ENCODE measurements at regions not wholly inside any gene's neighbourhood (a gene's known extent, or its start where the extent isn't known, plus 50 kb on each side); places are given as distances from the start of the nearest gene placed in this dataset.
"Not testable (repeated sequence)": the region's sequence is repeated elsewhere in the genome, so short reads cannot be mapped to it uniquely, and the experiment has no call there.

GRCh38 chr12:64552510-64552909 lies 57.8 kb upstream of the RASSF3 start:
- intact Hi-C loops (cut with DNase I); DNase-seq: not testable (repeated sequence)

- intact Hi-C loops (cut with DNase I); DNase-seq: not testable (repeated sequence)
Measured at GRCh38 chr12:64553689-64554088, 56.6 kb upstream of the RASSF3 start.

GRCh38 chr12:64556231-64556630 lies 54.1 kb upstream of the RASSF3 start:
- intact Hi-C loops (cut with DNase I), result no loop called here
- no peak for DNase-seq

GRCh38 chr12:64558754-64559153 lies 51.5 kb upstream of the RASSF3 start:
- intact Hi-C loops (cut with DNase I), result no loop called here
- no peak for DNase-seq

GRCh38 chr12:64560396-64561301 lies 49.6 kb upstream of the RASSF3 start:
- DNase-seq, result peak in 2 of 42 donors; percentile 11 to 44
- intact Hi-C loops (cut with DNase I), result no loop called here
